MV-4-11 (cell line): ENCODE measurements at regions not wholly inside any gene's neighbourhood (a gene's known extent, or its start where the extent isn't known, plus 50 kb on each side); places are given as distances from the start of the nearest gene placed in this dataset.

Experiments
- DNase-seq: peaks from one replicate; lab custom pipeline; 2025; lab: John Stamatoyannopoulos, UW

- no peak for DNase-seq
Measured at GRCh38 chr12:74816398-74817175, 279.0 kb downstream of the ATXN7L3B start.

- DNase-seq = no peak
Measured at GRCh38 chr12:74817499-74817898, 279.9 kb downstream of the ATXN7L3B start.

- DNase-seq = no peak
Measured at GRCh38 chr12:74818412-74818811, 280.8 kb downstream of the ATXN7L3B start.

- no peak for DNase-seq
Measured at GRCh38 chr12:74820324-74820723, 282.7 kb downstream of the ATXN7L3B start.

- no peak for DNase-seq
Measured at GRCh38 chr12:74836567-74836966, 298.9 kb downstream of the ATXN7L3B start.

GRCh38 chr12:74846116-74846515 lies 308.5 kb downstream of the ATXN7L3B start:
- no peak for DNase-seq

GRCh38 chr12:74847169-74847568 lies 309.5 kb downstream of the ATXN7L3B start:
- DNase-seq = no peak

- no peak for DNase-seq
Measured at GRCh38 chr12:74848006-74848405, 310.4 kb downstream of the ATXN7L3B start.

- no peak for DNase-seq
Measured at GRCh38 chr12:74849801-74850200, 312.2 kb downstream of the ATXN7L3B start.

- no peak for DNase-seq
Measured at GRCh38 chr12:74871817-74872216, 334.2 kb downstream of the ATXN7L3B start.

GRCh38 chr12:74885775-74886174 lies 323.9 kb downstream of the KCNC2 start:
- DNase-seq = no peak

- no peak for DNase-seq
Measured at GRCh38 chr12:74889073-74889472, 320.6 kb downstream of the KCNC2 start.

- no peak for DNase-seq
Measured at GRCh38 chr12:74889563-74890236, 319.9 kb downstream of the KCNC2 start.

GRCh38 chr12:74890237-74890599 lies 319.4 kb downstream of the KCNC2 start:
- DNase-seq = no peak

- no peak for DNase-seq
Measured at GRCh38 chr12:74891083-74891668, 318.5 kb downstream of the KCNC2 start.

- DNase-seq = no peak
Measured at GRCh38 chr12:74892057-74892633, 317.5 kb downstream of the KCNC2 start.

- DNase-seq = no peak
Measured at GRCh38 chr12:74896186-74896585, 313.5 kb downstream of the KCNC2 start.

GRCh38 chr12:74897425-74898211 lies 312.0 kb downstream of the KCNC2 start:
- DNase-seq = no peak

GRCh38 chr12:74899031-74899829 lies 310.4 kb downstream of the KCNC2 start:
- no peak for DNase-seq

GRCh38 chr12:74900232-74900631 lies 309.4 kb downstream of the KCNC2 start:
- no peak for DNase-seq

GRCh38 chr12:74903522-74903921 lies 306.1 kb downstream of the KCNC2 start:
- DNase-seq = no peak
